ENCODE measurements at regions not wholly inside any gene's neighbourhood (a gene's known extent, or its start where the extent isn't known, plus 50 kb on each side); places are given as distances from the start of the nearest gene placed in this dataset.

- DNase-seq = no peak
Measured at GRCh38 chr7:32131091-32131490, 60.9 kb upstream of the PDE1C start.

GRCh38 chr7:32126843-32127242, 56.6 kb upstream of the PDE1C start:
- no peak for DNase-seq

All from DMS79 treated with DMSO at 0.1 percent for 48 hours (cell line).